A549 (cell line): ENCODE measurements at regions not wholly inside any gene's neighbourhood (a gene's known extent, or its start where the extent isn't known, plus 50 kb on each side); places are given as distances from the start of the nearest gene placed in this dataset.

Source experiments
- CTCF ChIP-seq: fragments of >200 bp; sonication (Bioruptor Twin); formaldehyde crosslinking; IDR thresholded peaks from 3 replicates; pipeline ENCODE4 v1.5.1; 2016
- EHF ChIP-seq: fragments of 250-450 bp; sonication (Bioruptor Pico); IDR thresholded peaks from 2 replicates; pipeline ENCODE4 v1.5.0; 2020; ENCODE audit warnings: mild to moderate bottlenecking
- JUN ChIP-seq, 2 experiments: fragments of >200 bp; sonication (Bioruptor Twin); formaldehyde crosslinking; IDR thresholded peaks; 2 replicates in 1 of 2; 3 replicates in 1 of 2; pipeline ENCODE4 v1.6.1; 2016 to 2017
- MAZ ChIP-seq: fragments of 150-350 bp; IDR thresholded peaks from 2 replicates; pipeline ENCODE4 v1.6.1; 2014; ENCODE audit warnings: antibody characterized with exemption, low read depth, low read length, borderline replicate concordance
- POLR2A ChIP-seq: IDR thresholded peaks from 2 replicates; pipeline ENCODE4 v1.6.1; 2012; ENCODE audit warnings: mild to moderate bottlenecking, low read length

DNA sequence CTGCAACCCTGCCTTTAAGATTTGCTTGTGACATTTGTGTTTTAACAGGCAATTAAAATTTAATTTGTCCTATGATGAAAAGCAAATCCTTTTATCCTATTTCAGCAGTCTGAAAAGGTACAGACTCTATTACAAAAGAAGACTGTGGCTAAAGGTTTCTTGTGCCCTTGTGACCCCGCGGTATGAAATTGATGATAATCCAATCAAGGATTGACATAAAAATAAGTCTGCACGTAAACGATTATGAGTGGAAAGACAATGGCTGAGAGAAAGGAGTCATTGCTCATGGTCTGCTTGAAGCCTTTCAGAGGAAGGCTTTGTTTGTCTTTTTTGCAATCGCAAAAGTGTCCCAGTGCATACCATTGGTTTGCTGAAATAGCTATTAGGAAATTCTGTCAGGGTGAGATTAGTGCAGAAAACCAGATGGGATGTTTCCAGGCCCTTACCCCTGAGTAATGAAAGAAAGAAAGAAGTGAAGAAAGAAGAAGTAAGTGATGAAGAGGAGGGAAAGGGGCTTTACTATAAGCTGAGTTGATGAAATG, 867.8 kb upstream of the CDH8 start:
- TF ChIP-seq CTCF (no peak), POLR2A (no peak), JUN (IDR thresholded peaks at IDR 0.05) (no peak), EHF (no peak), MAZ (no peak)
